ENCODE measurements at regions not wholly inside any gene's neighbourhood (a gene's known extent, or its start where the extent isn't known, plus 50 kb on each side); places are given as distances from the start of the nearest gene placed in this dataset.

- no peak for DNase-seq
Observed at GRCh38 chr10:131445623-131446022, 134.1 kb upstream of the TCERG1L start.

- DNase-seq = no peak
Observed at GRCh38 chr10:131446171-131446570, 134.7 kb upstream of the TCERG1L start.

- DNase-seq = no peak
Observed at GRCh38 chr10:131448171-131448570, 136.7 kb upstream of the TCERG1L start.

DNA sequence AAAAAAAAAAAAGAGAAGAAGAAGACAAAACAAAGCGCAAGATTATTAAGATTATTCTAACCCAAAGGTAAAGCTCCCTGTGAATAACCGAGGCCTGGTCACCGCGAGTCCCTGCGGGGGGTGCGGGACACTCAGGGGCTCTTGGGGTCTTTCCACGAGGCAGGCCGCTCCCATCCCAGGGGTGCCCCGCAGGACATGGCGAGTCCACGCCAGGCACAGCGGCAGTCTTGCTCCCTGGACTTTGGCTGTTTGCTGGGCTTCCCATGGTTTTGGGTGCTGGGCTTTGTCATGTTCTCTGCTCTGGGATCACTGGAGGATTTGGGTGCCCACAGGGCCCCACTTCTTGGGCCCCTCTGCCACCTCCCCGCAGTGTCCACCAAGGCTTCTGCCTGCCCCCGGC is 137.4 kb upstream of the TCERG1L start:
- no peak for DNase-seq

GRCh38 chr10:131450216-131450765 is 138.8 kb upstream of the TCERG1L start:
- no peak for DNase-seq

DNA sequence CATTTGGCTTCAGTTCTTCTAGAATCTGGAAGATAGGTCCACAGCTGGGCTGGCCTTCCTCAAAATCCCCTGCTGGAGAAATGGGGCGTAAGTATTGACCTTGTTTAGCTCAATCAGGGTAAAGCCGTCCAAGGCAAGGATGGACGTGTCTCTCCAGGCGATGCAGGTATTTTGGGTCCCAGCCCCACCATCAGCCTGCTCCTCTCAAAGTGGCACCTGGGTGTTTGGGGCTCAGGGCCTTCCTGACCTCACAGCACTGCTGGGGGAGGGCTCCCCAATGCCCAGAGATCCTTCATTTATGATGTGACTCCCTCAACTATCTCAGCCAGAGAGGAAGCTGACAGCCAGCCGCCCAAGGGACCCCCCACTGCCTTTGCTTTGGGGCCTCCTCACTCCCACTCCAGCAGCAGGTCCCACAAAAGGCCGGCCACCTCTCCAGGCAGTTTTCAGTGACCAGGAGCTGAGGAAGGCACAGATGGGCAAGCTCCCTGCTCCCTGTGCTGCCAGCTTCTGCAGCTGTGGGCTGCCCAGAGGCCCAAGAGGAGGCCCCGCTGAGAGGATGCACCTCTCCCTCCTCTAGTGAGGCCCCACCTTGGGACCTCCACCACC is 140.0 kb upstream of the TCERG1L start:
- DNase-seq = no peak

DNA sequence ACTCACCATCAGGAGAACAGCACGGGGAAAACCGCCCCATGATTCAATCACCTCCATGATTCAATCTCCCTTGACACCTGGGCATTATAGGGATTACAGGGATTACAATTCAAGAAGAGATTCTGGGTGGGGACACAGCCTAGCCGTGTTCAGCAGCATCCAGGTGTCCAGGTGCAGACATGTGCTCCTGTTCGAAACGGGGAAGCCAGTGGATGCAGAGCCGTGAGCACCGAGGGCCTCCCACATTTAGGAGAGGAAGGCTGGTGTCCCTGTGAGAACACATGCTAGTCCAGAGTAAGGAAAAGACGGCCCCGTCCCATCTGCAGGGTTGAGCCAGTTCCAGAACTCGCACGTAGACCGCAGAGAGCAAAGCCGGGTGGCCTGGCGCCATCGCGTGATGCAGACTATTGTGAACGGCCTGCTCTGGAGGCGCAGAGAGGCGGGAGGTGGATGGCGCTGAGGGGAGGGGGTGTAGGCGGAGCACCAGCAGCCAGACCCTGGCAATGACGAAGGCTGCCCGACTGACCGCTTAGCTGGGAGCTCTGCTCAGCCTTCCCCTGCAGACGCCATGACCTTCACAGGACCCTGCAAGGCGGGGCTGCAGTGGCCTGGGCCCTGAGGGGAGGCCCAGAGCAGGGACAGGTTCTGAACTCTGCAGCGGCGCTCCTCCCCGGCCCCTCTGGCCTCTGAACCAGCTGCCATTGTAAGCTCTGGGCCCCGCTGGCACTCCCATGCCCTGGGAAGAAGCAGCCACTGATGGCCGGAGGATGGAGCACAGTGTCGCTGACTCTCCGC is 141.6 kb upstream of the TCERG1L start:
- no peak for DNase-seq

DNA sequence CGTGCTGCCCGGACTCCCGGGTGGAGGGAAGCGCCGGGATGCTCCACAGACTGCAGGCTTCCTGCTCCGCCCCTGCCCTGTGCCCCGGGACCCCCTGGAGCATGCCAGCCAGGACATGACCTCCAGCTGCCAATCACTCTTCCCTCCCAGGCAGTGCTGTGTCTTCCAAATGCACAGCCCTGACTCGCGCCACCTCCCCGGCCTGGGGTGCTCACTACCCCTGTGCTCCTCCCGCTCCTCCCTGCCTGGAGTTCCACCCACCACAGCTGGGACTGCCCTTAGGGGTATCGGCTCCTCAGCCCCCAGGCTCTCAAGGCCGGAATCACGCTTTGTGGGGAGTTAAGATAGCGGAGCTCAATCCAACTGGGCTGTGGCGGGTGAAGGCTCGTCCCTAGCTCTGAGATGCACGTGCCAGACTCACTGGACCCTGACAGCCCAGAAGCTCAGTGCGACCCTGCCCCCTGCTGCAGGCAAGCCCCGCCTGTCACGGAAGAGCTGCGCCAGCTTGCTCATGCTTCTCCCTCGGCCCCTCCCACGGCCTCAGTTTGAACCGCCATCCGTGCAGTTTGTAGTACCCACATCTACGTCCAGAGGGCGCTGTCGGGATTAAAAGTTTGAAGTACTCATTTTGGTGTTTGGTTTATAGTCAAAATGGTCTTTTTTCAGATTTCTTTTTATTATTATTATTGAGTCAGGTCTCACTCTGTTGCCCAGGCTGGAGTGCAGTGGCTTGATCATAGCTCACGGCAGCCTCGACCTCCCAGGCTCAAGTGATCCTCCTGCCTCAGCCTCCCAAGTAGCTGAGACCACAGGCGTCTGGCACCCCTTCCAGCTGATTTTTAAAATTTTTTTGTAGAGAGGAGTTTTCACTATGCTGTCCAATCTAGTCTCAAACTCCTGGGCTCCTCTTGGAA is 142.5 kb upstream of the TCERG1L start:
- DNase-seq = no peak

- no peak for DNase-seq
Observed at GRCh38 chr10:131456411-131456810, 144.9 kb upstream of the TCERG1L start.

DNA sequence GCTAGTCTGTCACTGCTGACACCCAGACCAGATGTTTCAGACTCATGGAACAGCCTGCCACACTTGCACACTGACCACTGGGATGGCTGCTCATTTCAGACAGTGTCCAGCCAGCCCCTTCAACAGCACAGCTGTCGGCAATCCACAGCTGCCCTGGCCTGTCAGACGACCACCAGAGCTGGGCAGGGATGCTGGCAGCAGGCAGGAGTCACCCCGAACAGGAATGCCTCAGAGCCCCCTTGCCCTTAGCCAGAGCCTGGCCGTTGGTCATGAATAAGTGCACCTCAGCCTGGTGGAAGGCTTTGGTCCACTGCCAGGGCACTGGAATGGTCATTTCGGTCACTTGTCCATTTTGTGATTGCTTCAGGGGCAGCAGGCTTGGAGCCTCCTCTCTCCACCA is 149.6 kb upstream of the TCERG1L start:
- DNase-seq = no peak

DNA sequence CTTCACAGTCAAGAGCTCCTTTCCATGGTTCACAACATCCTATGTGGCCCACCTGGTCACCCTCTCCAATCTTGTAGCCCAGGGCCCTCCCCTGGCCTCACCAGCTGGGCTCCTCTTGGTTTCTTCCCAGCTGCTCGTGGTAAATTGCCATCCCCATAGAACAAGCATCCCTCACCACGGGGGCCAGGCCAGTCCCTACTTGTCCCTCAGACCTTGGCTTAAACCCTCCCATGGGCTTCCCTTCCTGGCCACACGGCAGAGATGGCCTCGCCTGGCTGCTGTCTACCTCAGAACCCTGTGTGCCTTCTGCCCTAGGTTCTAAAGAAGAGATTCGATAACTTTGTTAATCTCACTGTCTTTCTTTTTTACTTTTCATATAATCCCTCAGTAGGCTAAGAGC is 153.3 kb upstream of the TCERG1L start:
- no peak for DNase-seq

- no peak for DNase-seq
Observed at GRCh38 chr10:131469551-131469950, 158.0 kb upstream of the TCERG1L start.

GRCh38 chr10:131473645-131474044 is 162.1 kb upstream of the TCERG1L start:
- DNase-seq = no peak

DNA sequence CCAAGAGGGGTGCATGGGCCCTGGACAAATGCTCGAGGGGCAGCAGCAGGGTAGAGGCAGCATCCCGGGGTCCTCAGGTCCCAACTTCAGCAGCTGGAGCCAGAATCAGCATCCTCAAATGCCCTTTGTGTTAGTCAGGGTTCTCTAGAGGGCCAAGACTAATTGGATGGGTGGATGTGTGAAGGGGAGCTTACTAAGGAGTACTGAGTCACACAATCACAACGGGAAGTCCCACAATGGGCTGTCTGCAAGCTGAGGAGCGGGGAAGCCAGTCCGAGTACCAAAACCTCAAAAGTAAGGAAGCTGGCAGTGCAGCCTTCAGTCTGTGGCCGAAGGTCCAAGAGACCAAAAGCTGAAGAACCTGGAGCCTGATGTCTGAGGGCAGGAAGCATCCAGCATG is 162.9 kb upstream of the TCERG1L start:
- DNase-seq = no peak

GRCh38 chr10:131475043-131475442 is 163.5 kb upstream of the TCERG1L start:
- no peak for DNase-seq

DNA sequence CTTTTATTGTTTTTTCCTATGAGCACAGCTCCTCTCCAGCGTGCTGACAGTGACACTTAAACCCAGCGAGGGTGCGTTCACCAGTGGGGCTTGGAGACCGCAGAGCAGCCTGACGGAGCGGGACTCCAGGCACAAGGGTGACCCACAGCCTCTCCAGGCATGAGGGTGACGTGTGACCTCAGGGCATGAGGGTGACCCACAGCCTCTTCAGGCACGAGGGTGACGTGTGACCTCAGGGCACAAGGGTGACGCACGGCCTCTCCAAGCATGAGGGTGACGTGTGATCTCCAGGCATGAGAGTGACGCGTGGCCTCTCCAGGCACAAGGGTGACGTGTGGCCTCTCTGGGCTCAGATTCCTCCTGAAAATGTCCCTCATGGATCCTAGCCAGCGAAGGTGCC is 164.3 kb upstream of the TCERG1L start:
- no peak for DNase-seq

DNA sequence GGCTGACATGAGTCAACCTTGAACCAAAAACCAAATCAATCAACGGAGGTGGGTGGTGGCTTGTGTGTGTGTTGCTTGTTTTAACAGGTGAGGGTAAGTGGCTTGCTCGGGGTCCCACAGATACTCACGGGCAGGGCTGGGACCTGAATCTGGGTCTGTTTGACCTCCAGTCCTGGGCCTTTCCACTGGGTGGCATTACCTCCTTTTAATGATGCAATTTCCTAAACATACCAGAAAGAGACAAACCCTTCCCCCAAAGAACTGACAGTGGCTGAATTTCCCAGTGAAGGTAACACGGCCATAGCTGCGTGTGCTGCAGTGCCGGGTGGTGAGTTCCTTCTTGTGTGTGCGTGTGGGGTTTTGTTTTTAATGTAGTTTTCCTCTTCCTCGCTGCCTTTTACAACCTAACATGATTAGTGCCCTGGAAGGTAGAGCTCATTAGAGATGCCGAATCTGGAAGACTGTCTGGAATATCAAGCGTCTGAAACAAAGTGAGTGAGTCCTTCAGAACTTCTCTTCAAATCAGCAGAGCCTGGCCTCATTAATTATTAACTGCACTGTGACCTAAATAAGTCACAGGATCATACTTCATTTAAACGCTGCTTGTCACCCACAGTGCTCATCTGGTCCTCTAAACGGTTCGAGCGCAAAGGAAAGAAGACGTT is 166.1 kb upstream of the TCERG1L start:
- DNase-seq = no peak

DNA sequence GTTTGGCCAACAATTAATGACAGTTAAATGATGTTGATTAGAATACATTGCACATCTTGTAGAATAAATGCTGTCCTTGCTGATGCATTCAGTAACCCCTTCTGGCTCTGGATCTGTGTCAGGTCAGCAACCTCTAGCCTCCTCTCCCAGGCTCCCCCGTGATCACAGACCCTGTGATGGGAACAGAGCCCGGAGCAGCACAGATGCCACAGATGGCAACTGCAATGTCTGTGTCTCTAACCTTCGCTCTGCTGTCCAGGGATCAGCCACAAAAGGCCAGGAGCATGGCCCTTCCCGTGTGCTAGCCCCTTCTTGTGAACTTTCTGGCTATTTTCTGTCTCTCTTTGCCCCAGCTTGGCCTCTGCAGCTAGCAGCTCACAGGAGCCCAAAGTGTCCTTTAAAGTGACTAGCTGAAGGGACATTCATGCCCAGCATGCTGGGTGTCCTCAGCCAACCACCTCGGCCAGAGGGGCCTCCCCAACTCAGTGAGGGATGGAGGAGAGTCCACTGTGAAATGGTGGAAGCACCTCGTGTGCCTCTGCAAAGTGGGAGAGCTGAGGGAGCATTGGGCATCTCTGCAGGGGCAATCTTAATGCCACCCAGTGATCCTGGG is 167.0 kb upstream of the TCERG1L start:
- no peak for DNase-seq

- no peak for DNase-seq
Observed at GRCh38 chr10:131480066-131480465, 168.5 kb upstream of the TCERG1L start.

DNA sequence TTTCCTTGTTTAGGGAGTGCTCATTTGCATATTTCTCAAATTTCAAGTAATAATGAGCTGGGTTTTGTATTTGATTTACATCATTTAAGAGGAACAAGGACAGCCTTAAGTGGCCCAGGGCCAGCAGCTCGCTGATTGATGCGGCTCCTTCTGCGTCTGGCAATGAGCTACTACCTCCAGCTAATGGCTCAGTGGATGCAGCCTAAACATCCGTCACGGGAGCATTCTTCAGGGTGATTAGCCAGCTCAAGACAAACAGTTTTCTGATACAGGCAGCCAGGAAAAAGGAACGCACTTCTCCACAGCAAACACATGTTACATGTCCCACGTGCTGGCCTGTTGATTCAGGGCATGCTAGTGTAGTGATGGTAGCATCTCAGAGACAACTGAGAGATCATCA is 169.3 kb upstream of the TCERG1L start:
- no peak for DNase-seq

DNA sequence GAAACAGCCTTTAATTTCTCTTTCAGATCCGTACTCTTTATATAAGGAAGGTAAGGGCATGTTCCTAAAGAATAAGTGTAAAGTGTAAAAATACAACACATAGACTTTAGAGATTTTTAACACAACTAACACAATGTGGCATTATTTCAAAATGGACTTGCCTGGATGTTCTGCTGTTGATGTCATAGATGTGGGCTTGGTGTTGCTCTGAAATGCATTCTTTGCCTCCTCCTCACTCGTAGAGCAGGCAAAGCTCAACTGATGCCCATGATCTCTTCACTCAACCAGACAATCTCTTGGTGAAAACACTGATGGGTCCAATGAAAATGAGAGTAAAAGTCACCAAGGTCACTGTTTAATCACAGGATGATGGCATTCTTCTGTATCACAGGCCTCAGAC is 174.2 kb upstream of the TCERG1L start:
- DNase-seq = no peak

- no peak for DNase-seq
Observed at GRCh38 chr10:131487822-131488221, 176.3 kb upstream of the TCERG1L start.

All from T1000 (cell line).